ENCODE measurements at regions not wholly inside any gene's neighbourhood (a gene's known extent, or its start where the extent isn't known, plus 50 kb on each side); places are given as distances from the start of the nearest gene placed in this dataset.
A peak's percentile ranks its signal among the peaks of the same experiment; 100 is the strongest.
"Not testable (repeated sequence)": the region's sequence is repeated elsewhere in the genome, so short reads cannot be mapped to it uniquely, and the experiment has no call there.

DNA sequence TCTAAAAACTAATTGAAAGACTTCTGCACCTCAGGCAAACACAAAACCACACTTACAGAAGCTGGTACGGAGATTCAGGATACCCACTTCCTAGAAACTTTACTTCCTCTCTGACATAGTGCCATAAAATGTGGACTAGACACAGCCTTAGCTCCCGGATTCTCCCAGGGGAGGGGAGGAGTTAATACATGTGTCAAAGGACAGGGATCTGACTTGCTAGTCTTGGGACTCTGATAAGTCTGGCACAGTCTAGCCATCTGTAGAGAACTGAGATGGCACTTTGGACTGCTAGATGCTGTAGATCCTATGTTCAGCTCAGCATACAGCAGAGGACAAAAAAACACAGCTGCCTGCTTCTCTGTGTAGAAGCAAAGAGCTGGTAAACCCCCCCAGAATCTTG, 769.8 kb upstream of the MIR17HG start:
- no peak for DNase-seq

DNA sequence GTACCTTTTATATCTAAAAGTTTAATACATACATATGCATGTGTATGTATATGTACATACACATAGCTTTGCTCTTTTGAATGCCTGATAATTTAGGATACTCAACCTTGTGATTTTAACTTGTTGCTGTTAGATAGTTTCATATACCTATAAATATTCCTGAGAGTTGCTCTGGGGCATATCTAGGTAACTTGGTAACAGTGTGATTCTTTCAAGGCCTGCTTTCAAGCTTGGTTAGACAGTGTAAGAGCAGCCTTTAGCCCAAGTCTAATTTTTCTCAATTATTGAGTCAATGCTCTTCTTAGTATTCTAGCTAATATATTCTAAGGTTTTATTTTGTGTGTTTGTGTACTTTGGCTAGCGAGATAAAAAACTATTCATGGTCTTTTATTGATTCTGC, 762.1 kb upstream of the MIR17HG start:
- DNase-seq = no peak

DNA sequence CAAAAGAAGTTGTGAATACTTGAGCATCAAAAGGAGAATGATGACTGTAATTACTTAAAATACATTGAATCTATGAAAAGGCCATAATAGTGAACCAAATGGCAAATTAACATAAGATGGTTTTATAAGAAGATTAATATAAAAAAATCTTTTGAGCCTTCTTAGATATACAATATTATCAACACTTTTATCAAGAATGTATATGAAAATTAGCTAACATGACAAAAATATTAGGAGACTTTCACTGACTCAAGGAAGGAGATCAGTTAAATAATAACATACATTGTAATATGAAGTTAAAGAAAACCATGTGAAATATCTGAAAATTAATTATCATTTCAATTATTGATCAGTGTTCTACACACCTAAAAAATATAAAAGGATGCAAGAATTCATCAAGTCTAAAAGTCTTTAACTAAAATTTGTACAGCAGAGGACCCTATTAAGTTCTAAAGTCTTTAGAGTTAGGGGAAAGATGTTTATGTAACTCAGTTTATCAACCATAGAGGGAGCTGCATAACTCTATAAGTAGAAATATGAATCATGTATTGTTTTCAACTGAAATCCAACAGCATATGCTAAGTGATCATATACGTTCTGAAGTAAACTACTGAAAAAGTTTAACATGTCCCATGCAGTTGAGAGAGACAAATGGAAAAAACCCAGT, 756.1 kb upstream of the MIR17HG start:
- no peak for DNase-seq

DNA sequence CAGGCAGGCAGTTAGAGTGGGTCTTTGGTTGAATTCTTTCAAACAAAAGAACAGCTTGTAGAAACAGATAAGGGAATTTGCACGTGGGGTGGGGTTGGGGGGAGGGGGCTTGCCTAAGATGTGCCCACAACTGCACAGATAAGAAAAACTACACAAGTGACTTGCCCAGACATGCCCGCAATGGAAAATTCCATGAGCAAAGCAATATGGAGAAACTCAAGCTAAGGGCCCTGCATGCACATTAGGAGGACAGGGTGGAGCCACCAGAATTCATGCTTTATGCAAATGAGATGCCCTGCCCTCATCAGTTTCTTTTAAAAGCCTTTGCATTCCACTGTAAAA, 755.6 kb upstream of the MIR17HG start:
- no peak for DNase-seq

DNA sequence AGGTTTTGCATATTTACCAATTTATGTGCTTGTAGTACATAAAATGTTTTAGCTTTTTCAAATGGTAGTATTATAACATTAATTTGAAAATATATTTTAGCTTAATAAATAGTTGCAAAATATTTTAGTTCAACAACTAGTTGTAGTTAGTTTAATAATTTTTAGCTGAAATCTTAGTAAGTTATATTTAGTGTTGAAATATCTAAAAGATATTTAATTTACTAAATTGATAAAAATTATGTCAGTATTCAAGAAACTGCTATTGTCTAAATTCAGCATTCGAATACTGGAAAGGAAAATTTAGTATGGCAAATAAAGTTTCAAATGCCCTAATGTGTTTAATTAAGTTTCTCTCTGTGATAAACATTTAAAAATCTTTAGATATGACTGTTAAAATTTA, 754.5 kb upstream of the MIR17HG start:
- no peak for DNase-seq

DNA sequence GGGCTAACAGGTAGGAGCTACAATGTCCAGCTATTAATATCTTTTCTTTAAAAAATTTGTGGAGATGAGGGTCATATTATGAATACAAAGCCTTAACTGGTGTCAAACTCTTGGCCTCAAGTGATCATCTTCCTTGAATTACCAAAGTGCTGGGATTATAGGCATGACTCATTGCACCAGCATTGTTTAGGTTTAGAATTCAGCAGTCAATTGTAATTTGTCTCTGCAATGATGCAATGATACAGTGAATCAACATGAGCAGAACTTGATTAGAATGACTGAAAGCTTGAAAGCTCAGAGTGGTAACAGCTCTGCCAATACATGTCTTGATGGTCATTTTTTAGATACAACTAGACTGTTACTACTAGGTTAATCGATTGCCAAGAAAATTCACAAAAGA, 752.8 kb upstream of the MIR17HG start:
- peak in 1 of 3 donors; percentile 1 for DNase-seq

DNA sequence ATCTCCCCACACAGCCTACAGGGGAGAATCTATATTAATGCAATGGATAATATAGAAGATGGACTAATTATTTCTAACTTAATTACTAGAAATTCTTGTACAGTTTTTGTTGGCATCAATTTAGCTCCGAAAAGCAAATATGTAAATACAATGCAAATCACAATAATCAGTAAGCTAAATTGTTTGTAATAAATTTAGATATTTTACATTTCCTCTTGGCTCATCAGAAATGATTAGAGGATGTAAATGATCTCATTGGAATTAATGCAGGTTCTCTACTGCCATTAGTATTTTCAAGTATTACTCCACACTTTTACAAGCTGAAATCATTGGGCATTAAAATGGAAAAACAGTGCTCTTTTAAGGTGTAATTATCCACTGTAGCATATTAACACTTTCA, 741.8 kb upstream of the MIR17HG start:
- no peak for DNase-seq

DNA sequence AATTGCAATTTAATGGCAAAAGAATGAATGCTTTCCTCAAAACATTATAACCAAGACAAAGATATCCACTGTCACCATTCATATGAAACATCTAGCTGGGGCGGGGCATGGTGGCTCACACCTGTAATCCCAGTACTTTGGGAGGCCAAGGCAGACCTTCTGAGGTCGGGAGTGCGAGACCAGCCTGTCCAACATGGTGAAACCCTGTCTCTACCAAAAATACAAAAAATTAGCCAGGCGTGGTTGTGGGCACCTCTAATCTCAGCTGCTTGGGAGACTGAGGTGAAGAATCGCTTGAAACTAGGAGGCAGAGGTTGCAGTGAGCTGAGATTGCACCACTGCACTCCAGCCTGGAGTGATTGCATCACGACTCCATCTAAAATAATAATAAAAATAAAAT, 740.6 kb upstream of the MIR17HG start:
- not testable (repeated sequence) for DNase-seq

DNA sequence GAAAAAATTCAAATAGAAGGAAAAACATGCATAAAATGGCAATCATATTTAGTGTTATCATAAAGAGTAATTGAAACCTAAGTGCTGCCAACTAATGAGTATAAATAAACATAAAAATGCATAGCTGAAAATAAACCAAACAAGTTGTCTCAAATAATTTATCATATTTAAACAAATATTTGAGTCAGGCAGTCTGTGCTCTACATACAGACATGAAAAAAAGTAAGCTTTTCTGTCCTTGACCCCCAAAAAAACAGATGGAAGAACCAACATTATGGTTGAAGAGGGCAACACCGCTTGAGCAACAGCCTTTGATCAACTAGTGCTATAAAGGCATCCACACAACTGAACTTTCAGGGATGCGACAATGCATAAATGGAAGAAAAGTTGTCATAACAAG, 735.1 kb upstream of the MIR17HG start:
- DNase-seq = no peak

DNA sequence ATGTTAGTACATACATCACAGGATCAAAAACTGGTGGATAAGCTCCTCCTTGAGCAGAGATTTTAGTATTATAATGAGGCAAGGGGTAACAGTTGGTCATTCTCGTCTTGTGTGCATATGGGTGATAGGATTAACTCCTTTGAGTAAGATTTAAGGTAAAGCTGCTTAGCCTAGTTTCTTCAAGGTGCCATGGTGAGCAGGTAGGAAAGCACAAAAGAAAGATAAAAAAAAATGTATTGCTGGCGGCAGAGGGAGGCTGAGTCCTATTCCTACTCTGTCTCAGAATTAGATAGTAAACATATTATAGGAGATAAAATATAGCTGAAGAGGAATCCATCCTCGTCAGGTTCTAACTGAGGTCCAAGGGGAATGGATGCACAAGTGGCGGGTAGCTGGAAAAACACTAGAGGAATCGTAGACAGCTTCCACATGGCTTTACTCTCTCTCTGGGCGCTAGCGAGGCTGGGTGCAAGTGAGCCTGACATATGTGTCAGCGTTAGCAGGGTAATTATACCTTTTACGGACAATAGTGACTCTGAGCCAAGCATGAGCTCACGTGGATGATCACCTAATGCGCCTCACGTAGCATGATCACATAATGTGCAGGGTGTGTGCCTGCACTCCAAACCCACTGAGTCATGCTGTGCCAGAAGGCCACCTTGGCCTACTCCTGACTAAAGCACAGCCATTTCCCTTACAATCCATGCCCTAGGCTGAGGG, 734.3 kb upstream of the MIR17HG start:
- no peak for DNase-seq

DNA sequence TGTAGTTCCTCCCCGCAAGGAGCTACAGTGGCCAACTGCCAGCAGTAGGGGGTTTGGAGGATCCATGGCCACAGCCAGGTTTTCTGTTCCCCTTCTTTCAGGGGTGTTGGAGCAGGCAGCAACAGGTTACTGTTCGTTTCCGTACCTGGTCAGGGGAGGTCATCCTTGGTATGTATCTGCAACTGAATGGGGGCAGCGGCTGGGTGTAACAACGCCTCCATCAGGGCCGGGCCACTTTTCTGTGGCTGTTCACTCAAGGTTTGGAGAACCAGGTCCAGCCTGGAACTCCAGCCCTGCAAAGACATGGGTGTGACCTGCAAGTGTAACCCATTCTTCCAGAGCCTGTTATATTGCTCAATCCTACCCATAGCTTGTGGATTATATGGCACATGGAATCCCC, 732.3 kb upstream of the MIR17HG start:
- DNase-seq = no peak

DNA sequence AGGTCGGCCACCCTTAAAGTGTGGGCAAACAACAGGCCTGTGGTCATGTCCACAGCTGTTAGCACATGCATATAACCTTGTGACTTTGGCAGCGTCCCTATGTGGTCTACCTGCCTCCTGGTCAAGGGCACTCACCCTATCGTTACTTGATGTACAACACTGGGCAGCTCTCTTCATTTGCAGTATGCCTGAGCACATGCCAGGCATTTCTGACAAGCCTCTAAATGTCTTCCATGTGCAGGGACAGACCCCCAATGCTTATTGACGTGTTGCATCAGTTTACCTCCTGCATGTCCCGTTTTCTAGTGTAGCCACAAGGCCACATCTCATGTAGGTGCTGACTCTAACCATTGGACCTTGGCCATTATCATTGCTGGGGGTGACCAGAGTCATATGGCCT, 731.7 kb upstream of the MIR17HG start:
- no peak for DNase-seq

DNA sequence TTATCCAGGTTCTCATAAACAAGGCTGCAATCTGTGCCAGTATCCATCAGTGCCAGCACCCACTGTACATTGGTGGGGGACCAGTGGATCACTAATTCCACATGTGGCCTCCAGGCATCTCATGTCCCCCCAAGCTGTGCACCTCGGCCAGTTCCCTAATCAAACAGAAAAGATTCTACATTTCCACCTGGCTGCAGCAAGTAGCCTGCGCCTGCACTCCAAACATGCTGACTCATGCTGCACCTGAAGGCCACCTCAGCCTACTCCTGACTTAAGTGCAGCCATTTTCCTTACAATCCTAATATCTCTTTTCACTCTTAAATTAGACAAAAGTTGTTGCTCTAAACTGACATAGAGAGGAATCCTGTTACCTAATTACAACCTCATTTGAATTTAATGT, 729.4 kb upstream of the MIR17HG start:
- no peak for DNase-seq

DNA sequence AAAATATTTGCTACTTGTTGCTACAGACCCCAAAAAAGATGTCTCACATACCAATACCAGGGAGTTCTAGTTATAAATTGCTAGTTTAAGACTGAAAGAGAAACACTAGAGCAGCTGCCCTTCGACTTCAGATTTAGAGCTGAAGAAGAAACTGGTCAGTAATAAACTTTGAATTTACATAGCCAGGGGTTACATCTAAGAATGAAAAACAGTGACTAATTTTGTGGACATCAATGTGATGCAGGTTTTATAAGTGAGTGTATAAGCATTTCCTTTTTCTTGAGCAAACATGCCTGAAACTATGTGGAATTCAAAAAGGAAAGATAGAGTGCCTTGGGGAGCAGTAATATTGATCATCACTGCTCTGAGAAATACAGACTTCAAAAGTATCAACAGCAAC, 724.9 kb upstream of the MIR17HG start:
- DNase-seq = peak in 1 of 3 donors; percentile 5

DNA sequence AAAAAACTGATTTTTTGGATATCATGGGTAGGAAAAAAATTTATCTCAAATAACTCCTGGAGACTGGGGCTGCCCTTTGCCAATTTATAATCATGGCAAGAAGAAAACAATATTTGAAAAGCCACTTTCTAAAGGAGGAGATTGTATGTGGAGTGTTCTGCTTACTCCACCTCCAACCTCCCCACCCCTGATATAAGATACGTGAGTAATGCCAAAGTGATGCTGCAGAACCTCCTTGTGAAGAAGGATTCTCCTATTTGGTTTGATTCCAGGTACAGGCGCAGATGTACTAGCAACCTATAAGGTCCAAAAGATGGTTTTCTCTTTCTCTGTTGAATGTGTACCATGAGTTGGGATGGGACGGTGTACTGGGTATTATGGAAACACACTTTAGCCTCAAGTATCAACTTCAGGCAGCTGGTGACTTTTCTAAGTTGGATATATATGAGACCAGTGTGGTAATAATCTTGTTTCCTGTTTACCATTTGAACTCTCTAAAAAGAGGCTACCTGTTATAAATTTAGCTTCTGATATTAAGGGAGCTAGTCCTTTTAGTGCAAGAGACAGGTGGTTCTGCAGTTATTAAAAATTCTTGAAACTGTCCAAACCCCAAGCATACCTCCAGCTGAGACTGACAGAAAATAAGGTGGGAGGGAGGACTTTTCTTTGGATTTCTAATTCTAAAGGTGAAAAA, 724.0 kb upstream of the MIR17HG start:
- DNase-seq = no peak

DNA sequence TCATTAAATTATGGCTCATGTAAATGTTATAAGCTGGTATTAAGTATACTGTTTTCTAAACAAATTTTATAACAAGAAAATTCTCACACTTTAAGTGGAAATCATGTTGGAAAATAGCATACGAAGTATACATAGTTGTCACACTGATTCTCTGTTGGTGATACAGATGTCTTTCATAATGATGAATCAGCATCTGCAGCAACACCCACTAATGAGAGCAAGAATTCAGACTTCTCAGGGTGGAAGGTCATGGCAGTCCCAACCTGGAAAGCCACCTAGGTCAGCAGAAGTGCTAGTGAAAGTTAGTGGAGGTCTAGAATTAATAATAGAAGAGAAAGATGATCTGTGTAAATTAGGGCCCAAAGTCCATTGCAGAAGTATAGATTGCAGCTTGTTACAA, 719.7 kb upstream of the MIR17HG start:
- DNase-seq = no peak

DNA sequence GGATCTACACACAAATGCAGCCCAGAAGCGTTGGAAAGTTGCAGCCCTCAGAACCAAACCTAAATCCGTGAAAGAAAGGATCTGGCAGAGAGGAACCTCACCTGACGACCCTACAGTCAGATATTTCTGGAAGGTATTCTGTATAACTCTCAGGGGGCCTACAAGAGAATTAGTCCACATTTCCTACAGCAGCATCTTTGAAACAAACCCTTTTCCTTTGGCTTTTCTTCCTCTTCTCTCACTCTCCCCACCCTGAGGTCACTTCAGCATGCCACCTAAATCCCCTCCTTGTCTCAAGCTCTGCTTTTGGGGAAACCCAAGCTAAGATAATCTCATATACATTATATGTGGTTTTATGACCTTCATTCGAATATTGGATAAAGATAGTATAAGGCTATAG, 719.0 kb upstream of the MIR17HG start:
- no peak for DNase-seq

DNA sequence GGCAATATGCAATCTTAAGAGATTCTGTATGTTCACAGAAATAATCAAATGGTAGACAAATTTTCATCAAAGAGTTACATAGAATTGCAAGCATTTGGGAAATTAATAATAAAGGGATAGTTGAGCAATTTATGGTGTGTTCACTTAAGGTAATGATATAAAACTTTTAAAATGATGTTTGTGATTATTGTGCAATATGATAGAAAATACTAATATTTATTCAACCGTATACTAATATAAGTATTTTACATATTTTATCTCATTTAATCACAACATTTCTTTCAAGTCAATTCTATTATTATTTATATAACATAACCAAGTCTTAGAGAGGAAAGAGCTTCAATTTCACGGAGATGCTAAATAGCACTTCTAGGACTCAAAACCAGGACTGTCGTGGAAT, 716.8 kb upstream of the MIR17HG start:
- no peak for DNase-seq

DNA sequence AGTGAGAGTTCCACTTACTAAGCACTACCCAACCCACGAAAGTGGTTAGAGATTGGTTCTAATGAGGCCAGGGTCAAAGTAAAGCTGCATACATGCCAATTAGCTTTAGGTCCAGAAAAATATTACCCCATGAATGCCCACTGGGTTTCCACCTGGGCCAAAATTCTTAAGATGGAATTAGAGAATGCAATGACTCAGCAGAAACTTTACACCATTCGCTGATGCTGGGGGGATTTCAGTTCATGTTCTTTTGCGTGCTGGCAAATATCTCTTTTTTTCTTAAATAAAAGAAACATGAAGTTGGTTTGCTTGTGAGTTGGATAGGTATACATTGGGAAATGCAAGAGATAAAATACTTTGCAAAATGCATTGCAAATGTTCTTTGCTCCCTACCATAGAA, 715.3 kb upstream of the MIR17HG start:
- no peak for DNase-seq

DNA sequence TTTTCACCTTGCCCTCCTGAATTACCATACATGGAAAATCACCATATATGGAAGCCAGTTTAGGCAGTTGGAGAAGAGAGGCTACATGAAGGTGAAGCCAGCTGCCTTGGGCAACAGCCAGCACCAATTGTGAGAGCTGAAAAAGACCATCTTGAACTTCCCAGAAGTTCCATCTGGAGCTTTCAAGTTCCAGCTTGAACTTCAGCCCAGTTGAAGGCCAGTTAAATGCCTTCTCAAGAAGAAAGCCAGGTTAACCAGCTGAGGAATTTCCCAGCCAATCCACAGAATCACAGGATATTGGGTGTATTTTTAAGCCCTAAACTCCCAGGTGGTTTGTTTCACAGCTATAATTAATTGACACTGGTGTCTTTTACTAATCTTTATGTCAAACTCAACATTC, 713.6 kb upstream of the MIR17HG start:
- DNase-seq = no peak

DNA sequence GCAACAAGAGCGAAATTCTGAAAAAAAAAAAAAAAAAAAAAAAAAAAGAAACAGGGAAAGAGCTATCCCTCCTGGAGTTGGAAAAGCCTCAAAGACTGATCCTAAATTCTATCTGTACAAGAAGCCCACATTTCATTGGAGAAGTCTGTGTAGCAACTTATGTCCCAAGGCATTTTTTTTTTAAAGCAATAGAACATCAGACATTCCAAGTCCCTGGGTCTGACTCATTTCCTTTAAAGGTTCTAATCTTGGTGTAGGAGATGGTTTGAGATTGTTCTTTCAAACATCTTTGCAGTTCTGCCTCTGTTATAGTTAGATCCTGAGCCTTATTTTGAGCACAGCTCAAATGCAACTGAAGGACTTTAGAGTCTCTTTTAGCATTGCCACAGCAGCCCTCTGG, 706.5 kb upstream of the MIR17HG start:
- DNase-seq = no peak

DNA sequence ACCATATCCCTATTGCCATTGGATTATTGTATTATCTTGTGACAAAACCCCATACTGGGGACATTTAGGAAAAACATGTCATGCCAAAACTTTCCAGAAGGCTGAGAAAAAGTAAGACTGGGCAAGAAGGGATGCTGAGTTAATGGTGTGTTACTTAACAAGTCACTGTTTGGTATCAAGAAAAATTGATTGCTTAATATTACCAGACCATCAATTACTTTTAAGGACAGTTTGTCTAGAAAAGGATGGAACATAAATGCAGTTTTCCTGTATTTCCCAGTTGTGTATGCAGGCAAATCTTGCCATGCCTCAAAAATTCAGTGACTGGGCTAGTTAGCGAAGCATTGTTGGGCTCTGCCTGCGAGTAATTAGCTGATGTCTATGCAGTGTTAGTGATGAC, 705.6 kb upstream of the MIR17HG start:
- DNase-seq = no peak

DNA sequence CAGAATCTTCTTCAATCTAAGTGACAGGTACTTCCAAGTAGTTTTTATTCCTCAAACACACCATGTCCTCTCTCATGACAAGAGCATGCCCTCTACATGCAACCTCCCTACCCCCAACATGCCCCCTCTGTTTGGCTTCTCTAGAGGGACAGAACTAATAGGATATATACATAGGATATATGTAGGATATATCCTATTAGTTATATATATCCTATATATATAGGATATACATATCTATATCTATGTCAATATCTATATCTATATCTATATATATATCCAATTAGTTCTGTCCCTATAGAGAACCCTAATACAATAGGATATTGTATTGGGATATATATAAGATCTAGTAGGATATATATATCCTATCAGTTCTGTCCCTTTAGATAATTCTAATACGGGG, 701.9 kb upstream of the MIR17HG start:
- no peak for DNase-seq

DNA sequence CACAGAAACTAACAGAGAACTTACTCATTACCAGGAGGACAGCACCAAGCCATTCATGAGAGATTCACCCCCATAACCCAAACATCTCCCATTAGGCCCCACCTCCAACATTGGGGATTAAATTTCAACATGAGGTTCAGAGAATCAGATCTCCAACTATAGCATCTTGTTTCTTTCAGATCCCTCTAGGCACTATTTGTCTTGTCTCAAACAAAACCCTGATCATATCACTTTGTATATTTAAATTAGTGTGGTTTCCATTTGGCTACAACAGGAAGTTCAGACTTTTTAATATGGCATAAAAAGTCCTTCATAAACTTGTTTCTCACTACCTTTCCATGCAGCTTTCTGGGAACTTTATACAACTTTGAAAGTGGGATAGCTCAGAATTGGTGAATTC, 699.0 kb upstream of the MIR17HG start:
- no peak for DNase-seq
